ENCODE measurements at regions not wholly inside any gene's neighbourhood (a gene's known extent, or its start where the extent isn't known, plus 50 kb on each side); places are given as distances from the start of the nearest gene placed in this dataset.

GRCh38 chr14:42163136-42163535, 556.5 kb downstream of the LRFN5 start:
- Histone ChIP-seq H2BK12ac (ENCODE audit: low read length) (no peak overlapping the region), H3K4ac (ENCODE audit: low read depth, low read length) (no peak overlapping the region), H3K9ac (ENCODE audit: low read length) (no peak overlapping the region), H3K79me2 (ENCODE audit: control insufficient read depth, insufficient read depth, low read length, poor library complexity) (no peaks in the 10 kb centered on the region), H3K4me1 (ENCODE audit: control insufficient read depth in 1 of 2, insufficient read depth in 2 of 2, low read length in 2 of 2) (no peaks in the 10 kb centered on the region), H2BK5ac (ENCODE audit: low read depth, low read length, poor library complexity) (no peak overlapping the region), H3K36me3 (ENCODE audit: control insufficient read depth in 1 of 2, insufficient read depth in 2 of 2, low read length in 2 of 2) (no peaks in the 10 kb centered on the region), H3K14ac (ENCODE audit: low read length) (no peak overlapping the region), H4K91ac (ENCODE audit: low read depth, low read length) (no peak overlapping the region), H3K27me3 (ENCODE audit: insufficient read depth, low read length) (no peaks in the 10 kb centered on the region), H3K23ac (ENCODE audit: low read length) (no peak overlapping the region), H3K79me1 (ENCODE audit: low read length) (no peaks in the 10 kb centered on the region), H2AFZ (ENCODE audit: insufficient read depth, low read length, poor library complexity) (no peak overlapping the region), H2AK5ac (ENCODE audit: low read length) (no peak overlapping the region), H3K27ac (ENCODE audit: low read depth, low read length) (no peak overlapping the region), H4K12ac (ENCODE audit: low read depth, low read length) (no peak overlapping the region), H2BK120ac (ENCODE audit: insufficient read depth, low read length, poor library complexity) (no peak overlapping the region), H3K4me2 (ENCODE audit: low read length) (no peak overlapping the region), H4K8ac (ENCODE audit: low read depth, low read length) (no peak overlapping the region), H3K4me3 (ENCODE audit: low read depth, low read length) (no peak overlapping the region), H3K18ac (ENCODE audit: low read length) (no peak overlapping the region), H3K9me3 (ENCODE audit: insufficient read depth, low read depth, low read length) (no peaks in the 10 kb centered on the region)
- DNase-seq: no peak
- WGBS (ENCODE audit: extremely low coverage, insufficient coverage, insufficient read length): no CpG with 5 or more reads among the region's 2 CpGs

- no peak overlapping the region for H4K12ac ChIP-seq (ENCODE audit: low read depth, low read length)
- no peak overlapping the region for H3K4me2 ChIP-seq (ENCODE audit: low read length)
- H3K79me1 ChIP-seq (ENCODE audit: low read length): no peaks in the 10 kb centered on the region
- no peak overlapping the region for H2BK120ac ChIP-seq (ENCODE audit: insufficient read depth, low read length, poor library complexity)
- no peaks in the 10 kb centered on the region for H3K4me1 ChIP-seq (ENCODE audit: control insufficient read depth in 1 of 2, insufficient read depth in 2 of 2, low read length in 2 of 2)
- no peak overlapping the region for H2BK5ac ChIP-seq (ENCODE audit: low read depth, low read length, poor library complexity)
- H3K9me3 ChIP-seq (ENCODE audit: insufficient read depth, low read depth, low read length): no peaks in the 10 kb centered on the region
- no peak overlapping the region for H3K4ac ChIP-seq (ENCODE audit: low read depth, low read length)
- no peak overlapping the region for H2AFZ ChIP-seq (ENCODE audit: insufficient read depth, low read length, poor library complexity)
- H2BK12ac ChIP-seq (ENCODE audit: low read length): no peak overlapping the region
- H3K36me3 ChIP-seq (ENCODE audit: control insufficient read depth in 1 of 2, insufficient read depth in 2 of 2, low read length in 2 of 2): no peaks in the 10 kb centered on the region
- no peaks in the 10 kb centered on the region for H3K79me2 ChIP-seq (ENCODE audit: control insufficient read depth, insufficient read depth, low read length, poor library complexity)
- H4K8ac ChIP-seq (ENCODE audit: low read depth, low read length): no peak overlapping the region
- no peaks in the 10 kb centered on the region for H3K27me3 ChIP-seq (ENCODE audit: insufficient read depth, low read length)
- no peak overlapping the region for H2AK5ac ChIP-seq (ENCODE audit: low read length)
- DNase-seq: no peak
- no peak overlapping the region for H3K27ac ChIP-seq (ENCODE audit: low read depth, low read length)
- no peak overlapping the region for H3K4me3 ChIP-seq (ENCODE audit: low read depth, low read length)
- H3K14ac ChIP-seq (ENCODE audit: low read length): no peak overlapping the region
- no peak overlapping the region for H3K9ac ChIP-seq (ENCODE audit: low read length)
- H3K18ac ChIP-seq (ENCODE audit: low read length): no peak overlapping the region
- WGBS (ENCODE audit: extremely low coverage, insufficient coverage, insufficient read length): no CpG with 5 or more reads among the region's 2 CpGs
- no peak overlapping the region for H4K91ac ChIP-seq (ENCODE audit: low read depth, low read length)
- no peak overlapping the region for H3K23ac ChIP-seq (ENCODE audit: low read length)
Measured at GRCh38 chr14:42159138-42159537, 552.5 kb downstream of the LRFN5 start.

GRCh38 chr14:42149609-42150261, 543.1 kb downstream of the LRFN5 start:
- Histone ChIP-seq H4K8ac (ENCODE audit: low read depth, low read length) (no peak overlapping the region), H3K9me3 (ENCODE audit: insufficient read depth, low read depth, low read length) (no peaks in the 10 kb centered on the region), H2BK120ac (ENCODE audit: insufficient read depth, low read length, poor library complexity) (no peak overlapping the region), H3K4ac (ENCODE audit: low read depth, low read length) (no peak overlapping the region), H2AK5ac (ENCODE audit: low read length) (no peak overlapping the region), H3K4me3 (ENCODE audit: low read depth, low read length) (no peak overlapping the region), H2BK5ac (ENCODE audit: low read depth, low read length, poor library complexity) (no peak overlapping the region), H3K27ac (ENCODE audit: low read depth, low read length) (no peak overlapping the region), H3K9ac (ENCODE audit: low read length) (no peak overlapping the region), H4K12ac (ENCODE audit: low read depth, low read length) (no peak overlapping the region), H3K23ac (ENCODE audit: low read length) (no peak overlapping the region), H2AFZ (ENCODE audit: insufficient read depth, low read length, poor library complexity) (no peak overlapping the region), H2BK12ac (ENCODE audit: low read length) (no peak overlapping the region), H3K79me1 (ENCODE audit: low read length) (no peaks in the 10 kb centered on the region), H4K91ac (ENCODE audit: low read depth, low read length) (no peak overlapping the region), H3K4me2 (ENCODE audit: low read length) (no peak overlapping the region), H3K18ac (ENCODE audit: low read length) (no peak overlapping the region), H3K27me3 (ENCODE audit: insufficient read depth, low read length) (no peaks in the 10 kb centered on the region), H3K79me2 (ENCODE audit: control insufficient read depth, insufficient read depth, low read length, poor library complexity) (no peaks in the 10 kb centered on the region), H3K36me3 (ENCODE audit: control insufficient read depth in 1 of 2, insufficient read depth in 2 of 2, low read length in 2 of 2) (no peaks in the 10 kb centered on the region), H3K14ac (ENCODE audit: low read length) (no peak overlapping the region), H3K4me1 (ENCODE audit: control insufficient read depth in 1 of 2, insufficient read depth in 2 of 2, low read length in 2 of 2) (no peaks in the 10 kb centered on the region)
- no peak for DNase-seq
- no CpG with 5 or more reads among the region's 1 CpG for WGBS (ENCODE audit: extremely low coverage, insufficient coverage, insufficient read length)

- no peak overlapping the region for H3K18ac ChIP-seq (ENCODE audit: low read length)
- H4K12ac ChIP-seq (ENCODE audit: low read depth, low read length): no peak overlapping the region
- H4K91ac ChIP-seq (ENCODE audit: low read depth, low read length): no peak overlapping the region
- H3K36me3 ChIP-seq (ENCODE audit: control insufficient read depth in 1 of 2, insufficient read depth in 2 of 2, low read length in 2 of 2): no peaks in the 10 kb centered on the region
- H2BK120ac ChIP-seq (ENCODE audit: insufficient read depth, low read length, poor library complexity): no peak overlapping the region
- no peaks in the 10 kb centered on the region for H3K79me2 ChIP-seq (ENCODE audit: control insufficient read depth, insufficient read depth, low read length, poor library complexity)
- H3K4me1 ChIP-seq (ENCODE audit: control insufficient read depth in 1 of 2, insufficient read depth in 2 of 2, low read length in 2 of 2): no peaks in the 10 kb centered on the region
- no peak overlapping the region for H2BK12ac ChIP-seq (ENCODE audit: low read length)
- H4K8ac ChIP-seq (ENCODE audit: low read depth, low read length): no peak overlapping the region
- H3K79me1 ChIP-seq (ENCODE audit: low read length): no peaks in the 10 kb centered on the region
- no peaks in the 10 kb centered on the region for H3K27me3 ChIP-seq (ENCODE audit: insufficient read depth, low read length)
- no peak overlapping the region for H3K4ac ChIP-seq (ENCODE audit: low read depth, low read length)
- no peak overlapping the region for H2AK5ac ChIP-seq (ENCODE audit: low read length)
- no CpG with 5 or more reads among the region's 4 CpGs for WGBS (ENCODE audit: extremely low coverage, insufficient coverage, insufficient read length)
- H3K9me3 ChIP-seq (ENCODE audit: insufficient read depth, low read depth, low read length): no peaks in the 10 kb centered on the region
- no peak overlapping the region for H2AFZ ChIP-seq (ENCODE audit: insufficient read depth, low read length, poor library complexity)
- no peak overlapping the region for H2BK5ac ChIP-seq (ENCODE audit: low read depth, low read length, poor library complexity)
- no peak for DNase-seq
- H3K14ac ChIP-seq (ENCODE audit: low read length): no peak overlapping the region
- no peak overlapping the region for H3K4me3 ChIP-seq (ENCODE audit: low read depth, low read length)
- H3K4me2 ChIP-seq (ENCODE audit: low read length): no peak overlapping the region
- no peak overlapping the region for H3K9ac ChIP-seq (ENCODE audit: low read length)
- no peak overlapping the region for H3K23ac ChIP-seq (ENCODE audit: low read length)
- no peak overlapping the region for H3K27ac ChIP-seq (ENCODE audit: low read depth, low read length)
Measured at GRCh38 chr14:42145766-42146165, 539.1 kb downstream of the LRFN5 start.
